ENCODE measurements at regions not wholly inside any gene's neighbourhood (a gene's known extent, or its start where the extent isn't known, plus 50 kb on each side); places are given as distances from the start of the nearest gene placed in this dataset.

- TF ChIP-seq CTCF (IDR thresholded peaks at IDR 0.05), result no peak
- TF ChIP-seq EP300 (IDR thresholded peaks at IDR 0.05), result no peak
- no peak for TF ChIP-seq POLR2A (IDR thresholded peaks at IDR 0.05)
These were observed 304.6 kb upstream of the ZFP64 start for GRCh38 chr20:52496191-52496590.

Measured in tibial nerve (tissue), 4 donors.